WERI-Rb-1 (cell line): ENCODE measurements at regions not wholly inside any gene's neighbourhood (a gene's known extent, or its start where the extent isn't known, plus 50 kb on each side); places are given as distances from the start of the nearest gene placed in this dataset.

Source experiments
- DNase-seq: peaks from one replicate; pipeline ENCODE4 v3.0.0-alpha.2; 2020
- H3K27ac ChIP-seq: fragments of 250-450 bp; sonication (Bioruptor Pico); 2 replicates; pipeline ENCODE4 v1.5.1; 2020; ENCODE audit warnings: mild to moderate bottlenecking, moderate library complexity
- H3K27me3 ChIP-seq: fragments of 250-450 bp; sonication (Bioruptor Pico); 2 replicates; pipeline ENCODE4 v1.5.1; 2021; ENCODE audit warnings: mild to moderate bottlenecking, low read depth, moderate library complexity; ENCODE audit not compliant: insufficient read depth, severe bottlenecking
- H3K36me3 ChIP-seq: fragments of 250-450 bp; sonication (Bioruptor Pico); 2 replicates; pipeline ENCODE4 v1.5.1; 2020; ENCODE audit warnings: mild to moderate bottlenecking, moderate library complexity
- H3K4me3 ChIP-seq: 2 replicates; pipeline ENCODE4 v1.5.1; 2011; ENCODE audit warnings: low read depth, mild to moderate bottlenecking, control low read depth, low read length
- H3K9me3 ChIP-seq: fragments of 250-450 bp; sonication (Bioruptor Pico); 2 replicates; pipeline ENCODE4 v1.5.1; 2021; ENCODE audit warnings: mild to moderate bottlenecking, moderate library complexity; ENCODE audit not compliant: severe bottlenecking
- CTCF ChIP-seq: IDR thresholded peaks from 2 replicates; pipeline ENCODE4 v1.5.1; 2011; ENCODE audit warnings: low read depth, mild to moderate bottlenecking, control low read depth, inconsistent platforms, low read length

- no peak for TF ChIP-seq CTCF
- Histone ChIP-seq H3K4me3 (no peak overlapping the region), H3K27ac (no peak overlapping the region), H3K9me3 (no peaks in the 10 kb centered on the region), H3K36me3 (no peaks in the 10 kb centered on the region), H3K27me3 (no peaks in the 10 kb centered on the region)
- DNase-seq, result no peak
These were observed 67.6 kb downstream of the HTR1A start for GRCh38 chr5:63894690-63895089.

GRCh38 chr5:63878788-63879187 is 83.5 kb downstream of the HTR1A start:
- Histone ChIP-seq H3K9me3 (no peaks in the 10 kb centered on the region), H3K4me3 (no peak overlapping the region), H3K27ac (no peak overlapping the region), H3K27me3 (no peaks in the 10 kb centered on the region), H3K36me3 (no peaks in the 10 kb centered on the region)
- TF ChIP-seq CTCF, result no peak
- DNase-seq, result no peak

- no peak for DNase-seq
- no peaks in the 10 kb centered on the region for H3K27me3 ChIP-seq
- no peak overlapping the region for H3K4me3 ChIP-seq
- no peak for TF ChIP-seq CTCF
- no peaks in the 10 kb centered on the region for H3K36me3 ChIP-seq
- no peaks in the 10 kb centered on the region for H3K9me3 ChIP-seq
- H3K27ac ChIP-seq, result no peak overlapping the region
These were observed 84.3 kb downstream of the HTR1A start for GRCh38 chr5:63877961-63878360.

GRCh38 chr5:63860379-63860778 is 101.9 kb downstream of the HTR1A start:
- DNase-seq, result no peak
- peaks cover 7% of the 10 kb centered on the region for H3K9me3 ChIP-seq
- no peaks in the 10 kb centered on the region for H3K27me3 ChIP-seq
- H3K36me3 ChIP-seq, result no peaks in the 10 kb centered on the region
- H3K4me3 ChIP-seq, result no peak overlapping the region
- no peak for TF ChIP-seq CTCF
- no peak overlapping the region for H3K27ac ChIP-seq

- H3K36me3 ChIP-seq, result no peaks in the 10 kb centered on the region
- no peak for TF ChIP-seq CTCF
- H3K9me3 ChIP-seq, result no peaks in the 10 kb centered on the region
- DNase-seq, result no peak
- no peak overlapping the region for H3K27ac ChIP-seq
- H3K4me3 ChIP-seq, result no peak overlapping the region
- no peaks in the 10 kb centered on the region for H3K27me3 ChIP-seq
These were observed 108.2 kb downstream of the HTR1A start for GRCh38 chr5:63854076-63854475.

GRCh38 chr5:63843190-63843589 is 119.1 kb downstream of the HTR1A start:
- DNase-seq, result no peak
- Histone ChIP-seq H3K27me3 (no peaks in the 10 kb centered on the region), H3K36me3 (no peaks in the 10 kb centered on the region), H3K9me3 (no peaks in the 10 kb centered on the region), H3K4me3 (no peak overlapping the region), H3K27ac (no peak overlapping the region)
- no peak for TF ChIP-seq CTCF
